ENCODE measurements at regions not wholly inside any gene's neighbourhood (a gene's known extent, or its start where the extent isn't known, plus 50 kb on each side); places are given as distances from the start of the nearest gene placed in this dataset.

DNA sequence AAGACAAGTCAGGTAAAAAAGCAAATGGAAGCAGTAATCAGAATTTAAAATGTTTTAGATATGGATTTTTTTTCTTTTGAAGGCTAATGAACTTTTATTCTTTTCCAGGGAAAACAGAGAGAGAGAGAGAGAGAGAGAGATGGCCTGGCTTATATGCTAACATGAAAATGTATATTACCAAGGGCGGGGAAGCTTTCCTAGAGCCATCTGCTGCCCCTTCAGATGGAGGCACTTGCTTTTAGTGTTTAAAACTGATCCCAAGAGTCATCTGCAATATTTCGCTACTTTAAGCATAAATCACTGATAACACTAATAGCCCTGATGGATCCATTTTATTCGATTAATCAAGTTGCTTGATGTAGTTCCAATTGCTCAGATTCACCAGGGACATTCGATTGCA, 186.1 kb upstream of the ADAMTS16 start:
- TF ChIP-seq, protein P1, sequence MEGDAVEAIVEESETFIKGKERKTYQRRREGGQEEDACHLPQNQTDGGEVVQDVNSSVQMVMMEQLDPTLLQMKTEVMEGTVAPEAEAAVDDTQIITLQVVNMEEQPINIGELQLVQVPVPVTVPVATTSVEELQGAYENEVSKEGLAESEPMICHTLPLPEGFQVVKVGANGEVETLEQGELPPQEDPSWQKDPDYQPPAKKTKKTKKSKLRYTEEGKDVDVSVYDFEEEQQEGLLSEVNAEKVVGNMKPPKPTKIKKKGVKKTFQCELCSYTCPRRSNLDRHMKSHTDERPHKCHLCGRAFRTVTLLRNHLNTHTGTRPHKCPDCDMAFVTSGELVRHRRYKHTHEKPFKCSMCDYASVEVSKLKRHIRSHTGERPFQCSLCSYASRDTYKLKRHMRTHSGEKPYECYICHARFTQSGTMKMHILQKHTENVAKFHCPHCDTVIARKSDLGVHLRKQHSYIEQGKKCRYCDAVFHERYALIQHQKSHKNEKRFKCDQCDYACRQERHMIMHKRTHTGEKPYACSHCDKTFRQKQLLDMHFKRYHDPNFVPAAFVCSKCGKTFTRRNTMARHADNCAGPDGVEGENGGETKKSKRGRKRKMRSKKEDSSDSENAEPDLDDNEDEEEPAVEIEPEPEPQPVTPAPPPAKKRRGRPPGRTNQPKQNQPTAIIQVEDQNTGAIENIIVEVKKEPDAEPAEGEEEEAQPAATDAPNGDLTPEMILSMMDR (IDR thresholded peaks at IDR 0.05; ENCODE audit: low read length) = no peak
- no peak for TF ChIP-seq EZH2phosphoT487 (IDR thresholded peaks at IDR 0.05; ENCODE audit: low read length)

All from MM.1S (cell line).